ENCODE measurements at regions not wholly inside any gene's neighbourhood (a gene's known extent, or its start where the extent isn't known, plus 50 kb on each side); places are given as distances from the start of the nearest gene placed in this dataset.

GRCh38 chr5:159581502-159582249, 251.4 kb upstream of the IL12B start:
- no peak for TF ChIP-seq POLR2A (IDR thresholded peaks at IDR 0.05)
- TF ChIP-seq EP300 (IDR thresholded peaks at IDR 0.05) = no peak
- TF ChIP-seq, protein P1, sequence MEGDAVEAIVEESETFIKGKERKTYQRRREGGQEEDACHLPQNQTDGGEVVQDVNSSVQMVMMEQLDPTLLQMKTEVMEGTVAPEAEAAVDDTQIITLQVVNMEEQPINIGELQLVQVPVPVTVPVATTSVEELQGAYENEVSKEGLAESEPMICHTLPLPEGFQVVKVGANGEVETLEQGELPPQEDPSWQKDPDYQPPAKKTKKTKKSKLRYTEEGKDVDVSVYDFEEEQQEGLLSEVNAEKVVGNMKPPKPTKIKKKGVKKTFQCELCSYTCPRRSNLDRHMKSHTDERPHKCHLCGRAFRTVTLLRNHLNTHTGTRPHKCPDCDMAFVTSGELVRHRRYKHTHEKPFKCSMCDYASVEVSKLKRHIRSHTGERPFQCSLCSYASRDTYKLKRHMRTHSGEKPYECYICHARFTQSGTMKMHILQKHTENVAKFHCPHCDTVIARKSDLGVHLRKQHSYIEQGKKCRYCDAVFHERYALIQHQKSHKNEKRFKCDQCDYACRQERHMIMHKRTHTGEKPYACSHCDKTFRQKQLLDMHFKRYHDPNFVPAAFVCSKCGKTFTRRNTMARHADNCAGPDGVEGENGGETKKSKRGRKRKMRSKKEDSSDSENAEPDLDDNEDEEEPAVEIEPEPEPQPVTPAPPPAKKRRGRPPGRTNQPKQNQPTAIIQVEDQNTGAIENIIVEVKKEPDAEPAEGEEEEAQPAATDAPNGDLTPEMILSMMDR (IDR thresholded peaks at IDR 0.05) = no peak
- no peak for TF ChIP-seq POLR2AphosphoS5 (IDR thresholded peaks at IDR 0.05)
- 24 to 33% methylated on average over 6 to 7 of the region's 7 CpGs for WGBS, 2 donors (ENCODE audit: low coverage in 1 of 2)
- H3K27me3 ChIP-seq = no peaks in the 10 kb centered on the region
- ATAC-seq = no peak
- no peak overlapping the region for H3K27ac ChIP-seq
- H3K36me3 ChIP-seq = no peaks in the 10 kb centered on the region
- H3K4me3 ChIP-seq = no peak overlapping the region
- H3K9me3 ChIP-seq = peaks cover 0 to 7% (median 0%) of the 10 kb centered on the region in 3 donors
- H3K4me1 ChIP-seq = peaks cover 0 to 7% (median 0%) of the 10 kb centered on the region in 3 donors

- 91 to 92% methylated on average over 1 of the region's 1 CpG for WGBS, 2 donors (ENCODE audit: low coverage in 1 of 2)
- no peak for ATAC-seq
- Histone ChIP-seq H3K9me3 (peaks cover 0 to 7% (median 0%) of the 10 kb centered on the region in 3 donors), H3K27me3 (no peaks in the 10 kb centered on the region), H3K27ac (no peak overlapping the region), H3K4me3 (no peak overlapping the region), H3K4me1 (peaks cover 0 to 7% (median 0%) of the 10 kb centered on the region in 3 donors), H3K36me3 (no peaks in the 10 kb centered on the region)
- TF ChIP-seq, protein P1 (IDR thresholded peaks at IDR 0.05) = no peak
- TF ChIP-seq POLR2AphosphoS5 (IDR thresholded peaks at IDR 0.05) (no peak), POLR2A (IDR thresholded peaks at IDR 0.05) (no peak), EP300 (IDR thresholded peaks at IDR 0.05) (no peak)
Observed at GRCh38 chr5:159582756-159583541, 252.7 kb upstream of the IL12B start.

- no peak for ATAC-seq
- peaks cover 0 to 3% (median 0%) of the 10 kb centered on the region in 3 donors for H3K4me1 ChIP-seq
- H3K4me3 ChIP-seq = no peak overlapping the region
- no peak for TF ChIP-seq POLR2AphosphoS5 (IDR thresholded peaks at IDR 0.05)
- no peak for TF ChIP-seq EP300 (IDR thresholded peaks at IDR 0.05)
- no peak for TF ChIP-seq POLR2A (IDR thresholded peaks at IDR 0.05)
- TF ChIP-seq, protein P1 (IDR thresholded peaks at IDR 0.05) = no peak
- H3K27ac ChIP-seq = no peak overlapping the region
- H3K9me3 ChIP-seq = peaks cover 0 to 12% (median 0%) of the 10 kb centered on the region in 3 donors
- H3K27me3 ChIP-seq = no peaks in the 10 kb centered on the region
- no peaks in the 10 kb centered on the region for H3K36me3 ChIP-seq
- WGBS, 2 donors (ENCODE audit: low coverage in 1 of 2) = 40 to 64% methylated on average over 1 to 5 of the region's 5 CpGs
Observed at GRCh38 chr5:159586921-159587320, 256.6 kb upstream of the IL12B start.

- no peak for ATAC-seq
- no peaks in the 10 kb centered on the region for H3K36me3 ChIP-seq
- WGBS, 2 donors (ENCODE audit: low coverage in 1 of 2) = 64% methylated on average over 5 of the region's 6 CpGs; no CpG with 5 or more reads in 1 of the 2 donors
Observed at GRCh38 chr5:159588941-159589340, 258.7 kb upstream of the IL12B start.

More at GRCh38 chr5:159588941-159589340, 258.7 kb upstream of the IL12B start:
- peaks cover 0 to 6% (median 0%) of the 10 kb centered on the region in 3 donors for H3K9me3 ChIP-seq
- no peak overlapping the region for H3K4me3 ChIP-seq
- TF ChIP-seq, protein P1 (IDR thresholded peaks at IDR 0.05) = no peak
- TF ChIP-seq POLR2AphosphoS5 (IDR thresholded peaks at IDR 0.05) (no peak), EP300 (IDR thresholded peaks at IDR 0.05) (no peak), POLR2A (IDR thresholded peaks at IDR 0.05) (no peak)
- H3K27ac ChIP-seq = no peak overlapping the region
- no peaks in the 10 kb centered on the region for H3K4me1 ChIP-seq
- H3K27me3 ChIP-seq = no peaks in the 10 kb centered on the region

All from gastroesophageal sphincter (tissue), 4 donors.